WTC11 (cell line): ENCODE measurements at regions not wholly inside any gene's neighbourhood (a gene's known extent, or its start where the extent isn't known, plus 50 kb on each side); places are given as distances from the start of the nearest gene placed in this dataset.
"Not testable (repeated sequence)": the region's sequence is repeated elsewhere in the genome, so short reads cannot be mapped to it uniquely, and the experiment has no call there.

ENCODE experiments used
- ATAC-seq: fragments of 200-7000 bp; cut with Tn5 transposase; 2 replicates; pipeline ENCODE4 v1.10.0; 2021; ENCODE audit warnings: mild to moderate bottlenecking, moderate library complexity
- CTCF ChIA-PET: fragments of 300-600 bp; sonication (Branson Sonifier 250); formaldehyde crosslinking; loops from one replicate; lab custom pipeline; 2021; ENCODE audit warnings: antibody characterized with exemption; lab: Charles Lee
- POLR2A ChIA-PET: fragments of 350-600 bp; sonication (Branson Sonifier 250); formaldehyde crosslinking; loops from one replicate; lab custom pipeline; 2021; ENCODE audit warnings: antibody characterized with exemption; lab: Charles Lee
- DNase-seq: peaks from one replicate; pipeline ENCODE4 v3.0.0; 2021; ENCODE audit warnings: low spot score
- H3K27ac Mint-ChIP-seq: 2 replicates; pipeline ENCODE4 v1.8.0; 2021; ENCODE audit warnings: mixed read lengths
- H3K27me3 Mint-ChIP-seq: 2 replicates; pipeline ENCODE4 v1.8.0; 2021; ENCODE audit warnings: low read depth, mild to moderate bottlenecking, moderate library complexity, mixed read lengths
- H3K36me3 Mint-ChIP-seq: 2 replicates; pipeline ENCODE4 v1.8.0; 2021; ENCODE audit warnings: mixed read lengths
- H3K4me1 Mint-ChIP-seq: 2 replicates; pipeline ENCODE4 v1.8.0; 2022; ENCODE audit warnings: mixed read lengths
- H3K4me3 Mint-ChIP-seq: 2 replicates; pipeline ENCODE4 v1.8.0; 2021; ENCODE audit warnings: mild to moderate bottlenecking, moderate library complexity, mixed read lengths
- H3K9me3 Mint-ChIP-seq: 2 replicates; pipeline ENCODE4 v1.8.0; 2021; ENCODE audit warnings: mixed read lengths
- ATF1 ChIP-seq: sonication (generic); formaldehyde crosslinking; IDR thresholded peaks from 2 replicates; pipeline ENCODE4 v1.8.1; 2023; ENCODE audit warnings: mild to moderate bottlenecking, moderate library complexity, missing genetic modification reagents
- ATF3 ChIP-seq: sonication (generic); formaldehyde crosslinking; conservative IDR thresholded peaks from 2 replicates; pipeline ENCODE4 v1.8.1; 2022; ENCODE audit warnings: mild to moderate bottlenecking, missing genetic modification reagents
- E2F4 ChIP-seq: sonication (generic); formaldehyde crosslinking; IDR thresholded peaks from 2 replicates; pipeline ENCODE4 v1.8.1; 2022; ENCODE audit warnings: low read depth, mild to moderate bottlenecking, moderate library complexity, missing genetic modification reagents, borderline replicate concordance
- FOXK1 ChIP-seq: sonication (generic); formaldehyde crosslinking; IDR thresholded peaks from 2 replicates; pipeline ENCODE4 v1.8.0; 2022; ENCODE audit warnings: mild to moderate bottlenecking, moderate library complexity, missing genetic modification reagents
- FOXP1 ChIP-seq: sonication (generic); formaldehyde crosslinking; IDR thresholded peaks from 2 replicates; pipeline ENCODE4 v1.8.0; 2022; ENCODE audit warnings: missing genetic modification reagents, mild to moderate bottlenecking, moderate library complexity, borderline replicate concordance
- GTF2I ChIP-seq: fragments of 250-450 bp; sonication (Bioruptor Pico); conservative IDR thresholded peaks from 2 replicates; pipeline ENCODE4 v1.4.0; 2021; ENCODE audit warnings: mild to moderate bottlenecking
- HMGXB4 ChIP-seq: sonication (generic); formaldehyde crosslinking; IDR thresholded peaks from 2 replicates; pipeline ENCODE4 v1.8.1; 2023; ENCODE audit warnings: mild to moderate bottlenecking, moderate library complexity, missing genetic modification reagents
- NFATC4 ChIP-seq: fragments of 250-450 bp; sonication (Bioruptor Pico); IDR thresholded peaks from 2 replicates; pipeline ENCODE4 v1.9.0; 2021; ENCODE audit warnings: mild to moderate bottlenecking
- SMAD3 ChIP-seq: sonication (generic); formaldehyde crosslinking; IDR thresholded peaks from 2 replicates; pipeline ENCODE4 v1.8.0; 2022; ENCODE audit warnings: missing genetic modification reagents, mild to moderate bottlenecking, borderline replicate concordance
- SMAD4 ChIP-seq: sonication (generic); formaldehyde crosslinking; IDR thresholded peaks from 2 replicates; pipeline ENCODE4 v1.8.0; 2022; ENCODE audit warnings: mild to moderate bottlenecking, missing genetic modification reagents
- TEAD4 ChIP-seq: sonication (generic); formaldehyde crosslinking; IDR thresholded peaks from 2 replicates; pipeline ENCODE4 v1.8.0; 2022; ENCODE audit warnings: mild to moderate bottlenecking, missing genetic modification reagents
- ZBTB21 ChIP-seq: sonication (generic); formaldehyde crosslinking; IDR thresholded peaks from 2 replicates; pipeline ENCODE4 v1.8.1; 2023; ENCODE audit warnings: mild to moderate bottlenecking, missing genetic modification reagents, borderline replicate concordance
- ZNF263 ChIP-seq: sonication (generic); formaldehyde crosslinking; IDR thresholded peaks from 2 replicates; pipeline ENCODE4 v1.8.1; 2022; ENCODE audit warnings: low read depth, mild to moderate bottlenecking, moderate library complexity, missing genetic modification reagents
- TF ChIP-seq, protein P1 (sequence below): sonication (generic); formaldehyde crosslinking; IDR thresholded peaks from 2 replicates; pipeline ENCODE4 v1.8.0; 2022; ENCODE audit warnings: mild to moderate bottlenecking, missing genetic modification reagents
- TF ChIP-seq, protein P2 (sequence below): fragments of 200-600 bp; IDR thresholded peaks from 2 replicates; pipeline ENCODE4 v1.8.0; 2022; ENCODE audit warnings: antibody characterized with exemption

DNA sequence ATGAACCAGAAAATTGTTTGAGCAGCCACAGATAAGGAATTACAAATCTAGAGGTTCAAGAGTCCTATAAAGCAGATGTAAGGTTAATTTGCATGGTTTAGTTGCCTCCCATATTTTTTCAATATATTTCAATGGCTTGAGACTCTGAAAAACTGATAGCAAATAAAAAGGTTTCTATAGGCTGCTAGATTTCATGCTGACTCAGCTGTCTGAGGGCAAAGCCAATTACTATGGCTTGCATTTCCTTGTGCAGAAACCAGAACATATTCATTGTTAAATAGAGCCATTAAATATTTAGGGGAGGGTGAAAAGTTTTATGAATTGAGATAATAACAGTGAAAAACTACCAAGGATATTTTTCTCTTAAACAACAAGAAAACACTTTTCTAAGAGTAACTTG lies 278.1 kb upstream of the CADM2 start (continued):
- TF ChIP-seq NFATC4 (CRISPR knock-in tag) (no peak), SMAD4 (CRISPR knock-in tag) (no peak), ATF1 (CRISPR knock-in tag) (no peak), ATF3 (CRISPR knock-in tag) (no peak)
- TF ChIP-seq, all 79 proteins: peak for 0

GRCh38 chr3:84683493-84683892 lies 275.3 kb upstream of the CADM2 start:
- ATAC-seq (no peak), DNase-seq (no peak)
- POLR2A ChIA-PET = no interaction called here
- H3K9me3 Mint-ChIP-seq = no peaks in the 10 kb centered on the region
- no peaks in the 10 kb centered on the region for H3K4me1 Mint-ChIP-seq
- H3K27me3 Mint-ChIP-seq = no peaks in the 10 kb centered on the region
- TF ChIP-seq HMGXB4 (no peak), TEAD4 (CRISPR knock-in tag) (no peak), FOXK1 (CRISPR knock-in tag) (no peak), ZNF263 (CRISPR knock-in tag) (no peak)
- TF ChIP-seq, protein P1, sequence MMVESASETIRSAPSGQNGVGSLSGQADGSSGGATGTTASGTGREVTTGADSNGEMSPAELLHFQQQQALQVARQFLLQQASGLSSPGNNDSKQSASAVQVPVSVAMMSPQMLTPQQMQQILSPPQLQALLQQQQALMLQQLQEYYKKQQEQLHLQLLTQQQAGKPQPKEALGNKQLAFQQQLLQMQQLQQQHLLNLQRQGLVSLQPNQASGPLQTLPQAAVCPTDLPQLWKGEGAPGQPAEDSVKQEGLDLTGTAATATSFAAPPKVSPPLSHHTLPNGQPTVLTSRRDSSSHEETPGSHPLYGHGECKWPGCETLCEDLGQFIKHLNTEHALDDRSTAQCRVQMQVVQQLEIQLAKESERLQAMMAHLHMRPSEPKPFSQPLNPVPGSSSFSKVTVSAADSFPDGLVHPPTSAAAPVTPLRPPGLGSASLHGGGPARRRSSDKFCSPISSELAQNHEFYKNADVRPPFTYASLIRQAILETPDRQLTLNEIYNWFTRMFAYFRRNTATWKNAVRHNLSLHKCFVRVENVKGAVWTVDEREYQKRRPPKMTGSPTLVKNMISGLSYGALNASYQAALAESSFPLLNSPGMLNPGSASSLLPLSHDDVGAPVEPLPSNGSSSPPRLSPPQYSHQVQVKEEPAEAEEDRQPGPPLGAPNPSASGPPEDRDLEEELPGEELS (CRISPR knock-in tag) = no peak
- CTCF ChIA-PET = no interaction called here
- H3K36me3 Mint-ChIP-seq = no peaks in the 10 kb centered on the region
- H3K4me3 Mint-ChIP-seq = no peak overlapping the region
- no peak overlapping the region for H3K27ac Mint-ChIP-seq

GRCh38 chr3:84685467-84685866 lies 273.3 kb upstream of the CADM2 start:
- ATAC-seq = no peak
- H3K9me3 Mint-ChIP-seq = 0 out of 2 replicates have a peak, but pooled peaks cover 3% of the 10 kb centered on the region
- POLR2A ChIA-PET = no interaction called here

GRCh38 chr3:84692261-84692660 lies 266.5 kb upstream of the CADM2 start:
- Mint-ChIP-seq H3K27ac (no peak overlapping the region), H3K27me3 (no peaks in the 10 kb centered on the region), H3K4me3 (no peak overlapping the region), H3K9me3 (0 out of 2 replicates have a peak, but pooled peaks cover 4% of the 10 kb centered on the region), H3K4me1 (no peaks in the 10 kb centered on the region), H3K36me3 (no peaks in the 10 kb centered on the region)
- TF ChIP-seq E2F4 (CRISPR knock-in tag) = no peak
- ChIA-PET POLR2A (no interaction called here), CTCF (no interaction called here)
- ATAC-seq (no peak), DNase-seq (no peak)

More at GRCh38 chr3:84685467-84685866, 273.3 kb upstream of the CADM2 start:
- Mint-ChIP-seq H3K36me3 (no peaks in the 10 kb centered on the region), H3K4me1 (no peaks in the 10 kb centered on the region), H3K27me3 (no peaks in the 10 kb centered on the region), H3K27ac (no peak overlapping the region), H3K4me3 (no peak overlapping the region)
- TF ChIP-seq SMAD3 (CRISPR knock-in tag) = no peak
- no peak for TF ChIP-seq GTF2I
- no peak for TF ChIP-seq ZBTB21 (CRISPR knock-in tag)
- TF ChIP-seq, protein P2, sequence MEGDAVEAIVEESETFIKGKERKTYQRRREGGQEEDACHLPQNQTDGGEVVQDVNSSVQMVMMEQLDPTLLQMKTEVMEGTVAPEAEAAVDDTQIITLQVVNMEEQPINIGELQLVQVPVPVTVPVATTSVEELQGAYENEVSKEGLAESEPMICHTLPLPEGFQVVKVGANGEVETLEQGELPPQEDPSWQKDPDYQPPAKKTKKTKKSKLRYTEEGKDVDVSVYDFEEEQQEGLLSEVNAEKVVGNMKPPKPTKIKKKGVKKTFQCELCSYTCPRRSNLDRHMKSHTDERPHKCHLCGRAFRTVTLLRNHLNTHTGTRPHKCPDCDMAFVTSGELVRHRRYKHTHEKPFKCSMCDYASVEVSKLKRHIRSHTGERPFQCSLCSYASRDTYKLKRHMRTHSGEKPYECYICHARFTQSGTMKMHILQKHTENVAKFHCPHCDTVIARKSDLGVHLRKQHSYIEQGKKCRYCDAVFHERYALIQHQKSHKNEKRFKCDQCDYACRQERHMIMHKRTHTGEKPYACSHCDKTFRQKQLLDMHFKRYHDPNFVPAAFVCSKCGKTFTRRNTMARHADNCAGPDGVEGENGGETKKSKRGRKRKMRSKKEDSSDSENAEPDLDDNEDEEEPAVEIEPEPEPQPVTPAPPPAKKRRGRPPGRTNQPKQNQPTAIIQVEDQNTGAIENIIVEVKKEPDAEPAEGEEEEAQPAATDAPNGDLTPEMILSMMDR = no peak
- TF ChIP-seq FOXP1 = no peak
- no peak for DNase-seq
- CTCF ChIA-PET = no interaction called here

DNA sequence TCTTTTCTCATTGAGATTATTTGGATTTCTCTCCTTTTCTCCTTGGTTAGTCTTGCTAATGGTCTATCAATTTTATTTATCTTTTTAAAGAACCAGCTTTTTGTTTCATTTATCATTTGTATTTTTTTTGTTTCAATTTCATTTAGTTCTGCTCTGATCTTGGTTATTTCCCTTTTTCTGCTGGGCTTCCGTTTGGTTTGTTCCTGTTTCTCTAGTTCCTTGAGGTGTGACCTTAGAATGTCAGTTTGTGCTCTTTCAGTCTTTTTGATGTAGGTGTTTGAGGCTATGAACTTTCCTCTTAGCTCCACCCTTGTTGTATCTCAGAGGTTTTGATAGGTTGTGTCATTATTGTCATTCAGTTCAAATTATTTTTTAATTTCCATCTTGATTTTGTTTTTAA lies 248.5 kb upstream of the CADM2 start:
- H3K27ac Mint-ChIP-seq, CTCF ChIA-PET: not testable (repeated sequence)

More for the DNA sequence above, 248.5 kb upstream of the CADM2 start:
- Mint-ChIP-seq H3K9me3 (peaks cover 40% of the 10 kb centered on the region), H3K36me3 (peaks cover 23% of the 10 kb centered on the region)
- POLR2A ChIA-PET, DNase-seq, H3K4me1 Mint-ChIP-seq, H3K27me3 Mint-ChIP-seq, H3K4me3 Mint-ChIP-seq, ATAC-seq: not testable (repeated sequence)
